ENCODE measurements at regions not wholly inside any gene's neighbourhood (a gene's known extent, or its start where the extent isn't known, plus 50 kb on each side); places are given as distances from the start of the nearest gene placed in this dataset.

DNA sequence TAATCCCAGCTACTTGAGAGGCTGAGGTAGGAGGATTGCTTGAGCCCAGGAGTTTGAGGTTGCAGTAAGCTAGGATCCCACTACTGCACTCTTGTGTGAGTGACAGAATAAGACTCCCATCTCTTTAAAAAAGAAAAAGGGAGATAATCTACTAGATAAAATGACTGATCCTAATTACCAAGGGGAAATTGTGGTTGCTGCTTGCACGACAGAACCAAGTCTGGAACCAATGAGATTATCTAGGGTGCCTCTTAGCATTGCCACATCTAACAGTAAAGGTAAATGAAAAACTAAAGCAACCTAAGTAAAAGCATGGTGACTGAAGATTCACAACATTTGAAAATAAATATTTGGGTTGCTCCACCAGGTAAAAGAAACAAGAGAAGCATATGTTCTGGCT is 185.1 kb downstream of the PDHA2 start:
- TF ChIP-seq, protein P1, sequence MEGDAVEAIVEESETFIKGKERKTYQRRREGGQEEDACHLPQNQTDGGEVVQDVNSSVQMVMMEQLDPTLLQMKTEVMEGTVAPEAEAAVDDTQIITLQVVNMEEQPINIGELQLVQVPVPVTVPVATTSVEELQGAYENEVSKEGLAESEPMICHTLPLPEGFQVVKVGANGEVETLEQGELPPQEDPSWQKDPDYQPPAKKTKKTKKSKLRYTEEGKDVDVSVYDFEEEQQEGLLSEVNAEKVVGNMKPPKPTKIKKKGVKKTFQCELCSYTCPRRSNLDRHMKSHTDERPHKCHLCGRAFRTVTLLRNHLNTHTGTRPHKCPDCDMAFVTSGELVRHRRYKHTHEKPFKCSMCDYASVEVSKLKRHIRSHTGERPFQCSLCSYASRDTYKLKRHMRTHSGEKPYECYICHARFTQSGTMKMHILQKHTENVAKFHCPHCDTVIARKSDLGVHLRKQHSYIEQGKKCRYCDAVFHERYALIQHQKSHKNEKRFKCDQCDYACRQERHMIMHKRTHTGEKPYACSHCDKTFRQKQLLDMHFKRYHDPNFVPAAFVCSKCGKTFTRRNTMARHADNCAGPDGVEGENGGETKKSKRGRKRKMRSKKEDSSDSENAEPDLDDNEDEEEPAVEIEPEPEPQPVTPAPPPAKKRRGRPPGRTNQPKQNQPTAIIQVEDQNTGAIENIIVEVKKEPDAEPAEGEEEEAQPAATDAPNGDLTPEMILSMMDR (IDR thresholded peaks at IDR 0.05; ENCODE audit: extremely low read depth in 1 of 2, insufficient read depth in 1 of 2, low read depth in 1 of 2, low read length in 2 of 2): no peak
- TF ChIP-seq POLR2A (IDR thresholded peaks at IDR 0.05; ENCODE audit: low read depth, low read length) (no peak), GATA2 (IDR thresholded peaks at IDR 0.05; ENCODE audit: insufficient read depth, insufficient read length, low read depth, low read length) (no peak), MYC (IDR thresholded peaks at IDR 0.05; ENCODE audit: low read depth, low read length) (no peak), FOS (IDR thresholded peaks at IDR 0.05; ENCODE audit: borderline replicate concordance, insufficient read depth, low read length) (no peak), JUN (IDR thresholded peaks at IDR 0.05; ENCODE audit: borderline replicate concordance, insufficient read depth, insufficient read length, low read depth) (no peak)
